ENCODE measurements at regions not wholly inside any gene's neighbourhood (a gene's known extent, or its start where the extent isn't known, plus 50 kb on each side); places are given as distances from the start of the nearest gene placed in this dataset.

DNA sequence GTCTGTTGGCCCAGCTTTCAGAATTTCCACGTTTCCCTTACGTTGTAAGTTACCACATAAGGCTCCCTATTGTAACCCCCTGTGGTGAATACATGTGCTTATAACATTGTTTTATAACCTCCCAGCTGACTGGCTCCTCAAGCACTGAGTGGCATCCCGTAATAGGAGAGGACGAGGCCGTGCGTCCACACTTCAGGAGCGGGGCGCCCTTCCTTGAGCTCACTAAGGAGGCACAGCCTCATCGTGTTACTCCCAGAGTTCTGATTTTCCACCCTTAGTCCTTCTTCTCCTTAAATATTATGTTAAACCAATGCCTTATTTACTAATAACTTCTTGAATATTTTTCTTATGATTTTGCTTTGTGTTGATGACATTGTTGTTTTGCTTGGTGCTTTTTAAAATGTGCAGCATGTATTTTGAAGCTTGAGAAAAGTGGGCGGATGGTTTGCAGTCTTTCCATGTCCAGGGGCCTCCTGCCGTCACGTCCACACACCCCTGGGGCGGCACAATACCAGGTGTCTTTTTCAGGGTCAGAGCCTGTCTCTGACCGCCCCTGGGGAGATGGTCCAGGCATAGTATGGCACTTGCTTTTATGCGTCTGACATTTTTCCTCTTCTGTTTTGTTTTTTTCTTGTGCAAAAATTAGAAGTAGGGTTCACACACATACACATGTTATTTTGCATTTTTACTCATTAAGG is 181.8 kb downstream of the DLL1 start:
- no peaks in the 10 kb centered on the region; the same call in 1 of the 2 replicates for H3K9me2 ChIP-seq (ENCODE audit: insufficient read depth)
- no peak overlapping the region for H3K9ac ChIP-seq
- no peak overlapping the region for H3K4me3 ChIP-seq
- no peaks in the 10 kb centered on the region for H3K4me1 ChIP-seq (ENCODE audit: insufficient read depth)
- DNase-seq = no peak
- no peak overlapping the region for H3K27ac ChIP-seq
- 53 to 57% methylated on average over 15 of the region's 15 CpGs for WGBS, 2 experiments (ENCODE audit: low coverage in 1 of 2, low lambda C conversion rate in 2 of 2, missing lambda C conversion rate in 2 of 2)
- no peaks in the 10 kb centered on the region for H3F3A ChIP-seq (ENCODE audit: insufficient read depth)
- no peaks in the 10 kb centered on the region for H3K9me3 ChIP-seq (ENCODE audit: low read depth)
- in situ Hi-C loops (cut with MboI) = no loop called here
- peaks cover 4% of the 10 kb centered on the region; the same call in 1 of the 2 replicates for H3K27me3 ChIP-seq (replicated peaks; ENCODE audit: insufficient read depth)
- H3K79me2 ChIP-seq (ENCODE audit: insufficient read depth) = no peaks in the 10 kb centered on the region
- no peak overlapping the region for H2AFZ ChIP-seq
- no peak for TF ChIP-seq EZH2 (IDR thresholded peaks at IDR 0.05; ENCODE audit: insufficient read depth, poor library complexity, severe bottlenecking)
- no peak for TF ChIP-seq EZH2phosphoT487 (IDR thresholded peaks at IDR 0.05; ENCODE audit: insufficient read depth, low read depth)
- H3K4me2 ChIP-seq (ENCODE audit: unreplicated experiment) = no peak overlapping the region
- no peaks in the 10 kb centered on the region for H3K36me3 ChIP-seq (ENCODE audit: low read depth)
- no peaks in the 10 kb centered on the region for H4K20me1 ChIP-seq (ENCODE audit: insufficient read depth)

DNA sequence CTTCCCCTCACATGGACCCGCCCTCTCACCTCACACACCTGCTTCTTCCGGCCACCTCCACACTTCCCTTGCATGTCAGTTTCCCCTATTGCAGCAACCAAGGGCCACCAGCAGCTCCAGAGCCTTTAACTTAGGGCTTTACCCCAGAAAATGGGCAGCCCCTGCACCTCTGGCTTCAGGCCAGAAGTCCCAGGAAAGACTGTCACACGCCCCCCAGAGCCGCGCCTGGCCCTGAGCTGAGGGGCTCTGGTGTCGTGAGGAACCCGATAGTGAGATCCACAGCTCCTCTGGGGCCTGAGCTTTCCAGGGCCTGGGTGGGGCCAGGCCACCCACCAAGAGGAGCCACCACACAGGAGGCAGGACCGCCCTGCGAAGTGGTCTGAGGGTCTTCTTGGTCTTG is 182.4 kb downstream of the DLL1 start:
- in situ Hi-C loops (cut with MboI) = no loop called here
- Histone ChIP-seq H3F3A (ENCODE audit: insufficient read depth) (no peaks in the 10 kb centered on the region), H3K9me3 (ENCODE audit: low read depth) (no peaks in the 10 kb centered on the region), H3K4me1 (ENCODE audit: insufficient read depth) (no peaks in the 10 kb centered on the region), H3K27ac (no peak overlapping the region), H3K4me3 (no peak overlapping the region), H3K36me3 (ENCODE audit: low read depth) (no peaks in the 10 kb centered on the region), H4K20me1 (ENCODE audit: insufficient read depth) (no peaks in the 10 kb centered on the region), H2AFZ (no peak overlapping the region), H3K27me3 (replicated peaks; ENCODE audit: insufficient read depth) (peaks cover 4% of the 10 kb centered on the region; the same call in 1 of the 2 replicates), H3K79me2 (ENCODE audit: insufficient read depth) (no peaks in the 10 kb centered on the region), H3K9me2 (ENCODE audit: insufficient read depth) (no peaks in the 10 kb centered on the region; the same call in 1 of the 2 replicates), H3K9ac (no peak overlapping the region), H3K4me2 (ENCODE audit: unreplicated experiment) (no peak overlapping the region)
- 48 to 50% methylated on average over 8 to 9 of the region's 9 CpGs for WGBS, 2 experiments (ENCODE audit: low coverage in 1 of 2, low lambda C conversion rate in 2 of 2, missing lambda C conversion rate in 2 of 2)
- TF ChIP-seq EZH2 (IDR thresholded peaks at IDR 0.05; ENCODE audit: insufficient read depth, poor library complexity, severe bottlenecking) = no peak
- TF ChIP-seq EZH2phosphoT487 (IDR thresholded peaks at IDR 0.05; ENCODE audit: insufficient read depth, low read depth) = no peak
- DNase-seq = no peak

DNA sequence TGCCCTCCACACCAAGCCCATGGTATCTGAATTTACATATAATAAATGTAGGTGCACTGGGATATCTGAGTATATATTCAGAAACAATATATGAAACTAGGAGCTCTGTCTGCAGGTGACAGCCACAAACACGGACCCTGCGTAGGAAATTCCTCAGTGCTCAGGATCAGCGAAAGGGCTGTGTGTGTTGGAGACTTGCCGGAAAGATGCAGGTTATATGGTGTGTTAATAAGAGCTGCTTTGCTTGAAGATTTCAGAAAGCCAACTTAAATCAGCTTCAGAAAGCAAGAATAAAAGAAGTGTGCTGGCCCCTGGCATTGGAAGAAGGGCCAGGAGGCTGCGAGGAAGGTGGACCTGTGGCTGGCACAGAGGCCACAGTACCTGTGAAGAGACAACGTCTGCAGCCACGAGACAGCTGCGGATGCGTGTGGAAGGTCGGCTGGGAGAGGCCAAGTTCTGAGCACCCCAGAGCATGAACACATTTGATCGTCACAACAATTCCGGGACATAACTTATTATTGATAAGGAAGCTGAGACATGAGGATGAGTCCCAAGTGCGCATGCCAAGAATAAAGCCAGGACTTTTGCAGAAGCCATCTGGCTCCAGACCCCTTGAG is 183.2 kb downstream of the DLL1 start:
- Histone ChIP-seq H3K9ac (no peak overlapping the region), H4K20me1 (ENCODE audit: insufficient read depth) (no peaks in the 10 kb centered on the region), H3K27me3 (replicated peaks; ENCODE audit: insufficient read depth) (peaks cover 4% of the 10 kb centered on the region; the same call in 1 of the 2 replicates), H3K4me3 (no peak overlapping the region), H3K36me3 (ENCODE audit: low read depth) (no peaks in the 10 kb centered on the region), H3K4me2 (ENCODE audit: unreplicated experiment) (no peak overlapping the region), H3K27ac (no peak overlapping the region), H3K79me2 (ENCODE audit: insufficient read depth) (no peaks in the 10 kb centered on the region), H3K9me2 (ENCODE audit: insufficient read depth) (no peaks in the 10 kb centered on the region; the same call in 1 of the 2 replicates), H2AFZ (no peak overlapping the region), H3F3A (ENCODE audit: insufficient read depth) (no peaks in the 10 kb centered on the region), H3K9me3 (ENCODE audit: low read depth) (no peaks in the 10 kb centered on the region), H3K4me1 (ENCODE audit: insufficient read depth) (no peaks in the 10 kb centered on the region)
- no peak for TF ChIP-seq EZH2phosphoT487 (IDR thresholded peaks at IDR 0.05; ENCODE audit: insufficient read depth, low read depth)
- in situ Hi-C loops (cut with MboI) = no loop called here
- WGBS, 2 experiments (ENCODE audit: low coverage in 1 of 2, low lambda C conversion rate in 2 of 2, missing lambda C conversion rate in 2 of 2) = 68 to 69% methylated on average over 13 of the region's 13 CpGs
- no peak for DNase-seq

DNA sequence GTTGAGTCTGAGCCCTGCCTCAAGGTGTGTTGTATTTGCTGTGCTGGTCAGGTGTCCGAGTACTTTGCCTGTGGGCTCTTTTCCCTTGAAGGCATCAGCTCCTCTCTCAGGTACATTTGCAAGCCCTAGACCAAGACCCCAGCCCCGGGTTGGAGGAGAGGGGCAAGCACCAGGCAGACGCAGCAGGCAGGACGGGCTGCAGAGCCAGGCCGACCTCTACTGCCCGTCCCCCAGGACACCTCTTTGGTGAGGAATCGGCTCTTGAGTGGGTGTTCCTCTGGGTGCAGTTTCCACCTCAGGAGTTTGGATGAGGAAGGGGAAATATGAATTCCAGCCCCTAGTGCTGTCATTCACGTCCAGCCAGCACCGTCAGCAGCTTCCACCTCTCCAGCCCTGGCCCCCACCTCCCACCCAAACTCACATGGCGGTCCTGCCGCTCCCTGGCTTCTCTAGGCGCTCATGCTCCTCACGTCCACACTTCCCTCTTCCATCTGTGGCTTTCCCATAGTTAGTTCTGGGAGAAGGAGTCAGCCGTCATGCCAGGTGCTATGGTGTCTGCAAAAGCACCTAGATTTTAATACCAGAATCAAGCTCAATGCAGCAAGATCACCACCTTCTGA is 183.9 kb downstream of the DLL1 start:
- Histone ChIP-seq H2AFZ (no peak overlapping the region), H3K4me2 (ENCODE audit: unreplicated experiment) (no peak overlapping the region), H3F3A (ENCODE audit: insufficient read depth) (no peaks in the 10 kb centered on the region), H3K9me3 (ENCODE audit: low read depth) (no peaks in the 10 kb centered on the region), H3K4me3 (no peak overlapping the region), H3K9me2 (ENCODE audit: insufficient read depth) (no peaks in the 10 kb centered on the region; the same call in 1 of the 2 replicates), H3K4me1 (ENCODE audit: insufficient read depth) (no peaks in the 10 kb centered on the region), H3K79me2 (ENCODE audit: insufficient read depth) (no peaks in the 10 kb centered on the region), H3K27me3 (replicated peaks; ENCODE audit: insufficient read depth) (peaks cover 4% of the 10 kb centered on the region; the same call in 1 of the 2 replicates), H3K27ac (no peak overlapping the region), H4K20me1 (ENCODE audit: insufficient read depth) (no peaks in the 10 kb centered on the region), H3K9ac (no peak overlapping the region), H3K36me3 (ENCODE audit: low read depth) (no peaks in the 10 kb centered on the region)
- TF ChIP-seq EZH2 (IDR thresholded peaks at IDR 0.05; ENCODE audit: insufficient read depth, poor library complexity, severe bottlenecking) = no peak
- no peak for TF ChIP-seq EZH2phosphoT487 (IDR thresholded peaks at IDR 0.05; ENCODE audit: insufficient read depth, low read depth)
- in situ Hi-C loops (cut with MboI) = no loop called here
- DNase-seq = no peak
- whole genome bisulfite sequencing, 2 experiments (ENCODE audit: low coverage in 1 of 2, low lambda C conversion rate in 2 of 2, missing lambda C conversion rate in 2 of 2) = 61 to 64% methylated on average over 14 of the region's 14 CpGs
